MV-4-11 (cell line): ENCODE measurements at regions not wholly inside any gene's neighbourhood (a gene's known extent, or its start where the extent isn't known, plus 50 kb on each side); places are given as distances from the start of the nearest gene placed in this dataset.

ENCODE experiments used
- DNase-seq: peaks from one replicate; lab custom pipeline; 2025; lab: John Stamatoyannopoulos, UW

DNA sequence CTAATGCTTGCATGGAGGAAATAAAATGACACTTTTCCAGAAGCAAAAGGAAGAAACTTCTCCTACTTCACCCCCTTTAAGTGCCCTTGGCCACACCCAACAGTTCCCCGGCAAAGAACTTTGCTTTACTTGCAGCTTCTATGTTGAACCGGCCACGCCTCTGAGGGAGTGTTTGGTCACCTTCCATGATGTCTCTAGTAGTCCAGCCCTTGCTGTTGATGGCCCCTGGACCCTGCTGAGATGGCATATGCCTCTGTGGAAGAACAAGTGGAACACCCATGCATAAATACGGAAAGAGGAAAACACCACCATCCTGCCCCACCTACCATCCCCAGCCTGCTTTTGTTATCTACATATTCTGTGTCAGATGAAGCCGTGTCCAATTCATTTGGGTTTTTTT, 218.3 kb upstream of the POU3F3 start:
- no peak for DNase-seq

DNA sequence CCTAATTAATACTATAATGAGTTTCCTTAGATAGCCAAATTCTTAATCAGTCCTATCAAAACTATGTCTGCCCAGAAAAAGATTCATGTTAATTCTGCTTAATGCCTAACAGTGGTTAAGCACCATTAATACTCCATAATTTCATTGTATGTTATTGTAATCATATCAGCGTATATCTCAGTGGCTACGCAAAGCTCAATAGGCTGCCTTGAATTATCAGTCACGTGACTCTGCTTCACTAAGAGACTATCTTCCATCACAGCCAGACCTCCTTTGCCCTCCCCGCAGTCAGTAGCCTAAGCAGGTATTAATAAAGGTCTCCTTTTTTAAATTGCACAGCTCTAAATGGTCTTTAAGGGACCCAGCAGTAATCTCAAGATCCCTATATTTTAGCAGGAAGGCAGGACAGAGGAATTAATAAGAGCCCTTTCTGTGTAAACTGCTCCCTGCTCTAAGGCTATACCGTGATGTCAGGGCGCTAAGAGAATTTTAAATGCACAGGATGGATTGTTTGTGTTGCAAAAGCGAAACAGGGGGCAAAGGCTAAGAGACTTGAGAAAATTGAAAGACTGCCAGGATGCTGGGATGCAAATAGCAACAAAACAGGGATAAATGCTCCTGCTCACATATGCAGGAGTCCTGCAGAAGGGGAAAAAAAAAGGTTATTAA, 215.6 kb upstream of the POU3F3 start:
- DNase-seq: no peak

DNA sequence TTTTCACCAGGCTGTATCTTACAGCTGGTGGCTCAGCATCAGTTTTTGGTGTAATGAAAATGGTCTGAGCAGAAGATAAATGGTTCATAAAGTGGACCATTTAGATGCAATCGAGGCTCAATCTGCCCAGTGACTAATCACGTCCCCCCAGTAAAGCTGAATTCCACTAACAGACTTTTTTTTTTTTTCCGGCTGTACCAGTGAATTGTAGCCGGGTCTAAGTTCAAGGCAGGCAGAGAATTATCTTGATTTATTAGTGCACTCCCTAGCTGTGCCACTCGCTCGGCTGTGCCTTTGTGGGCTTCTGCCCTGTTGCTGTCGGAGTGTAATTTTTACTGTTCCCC, 215.1 kb upstream of the POU3F3 start:
- DNase-seq: no peak

DNA sequence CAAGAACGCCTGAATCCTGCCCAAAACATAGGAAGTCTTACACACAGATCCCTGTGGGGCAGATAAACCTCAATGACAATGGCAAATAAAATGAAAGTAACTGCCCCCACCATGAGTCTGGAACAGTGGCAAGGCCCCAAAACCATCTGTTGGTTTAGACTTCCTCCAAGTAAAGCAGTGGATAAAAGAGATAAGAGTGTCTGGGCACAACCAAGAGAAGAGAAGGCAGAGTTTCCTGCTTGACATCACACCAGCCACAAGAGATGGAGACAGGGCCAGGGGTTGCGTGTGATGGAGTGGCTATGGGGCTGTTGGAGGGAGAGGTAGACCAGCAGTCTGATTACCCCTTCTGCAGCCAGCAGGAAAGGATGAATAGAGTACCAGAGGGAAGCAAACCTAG, 212.1 kb upstream of the POU3F3 start:
- DNase-seq: no peak

DNA sequence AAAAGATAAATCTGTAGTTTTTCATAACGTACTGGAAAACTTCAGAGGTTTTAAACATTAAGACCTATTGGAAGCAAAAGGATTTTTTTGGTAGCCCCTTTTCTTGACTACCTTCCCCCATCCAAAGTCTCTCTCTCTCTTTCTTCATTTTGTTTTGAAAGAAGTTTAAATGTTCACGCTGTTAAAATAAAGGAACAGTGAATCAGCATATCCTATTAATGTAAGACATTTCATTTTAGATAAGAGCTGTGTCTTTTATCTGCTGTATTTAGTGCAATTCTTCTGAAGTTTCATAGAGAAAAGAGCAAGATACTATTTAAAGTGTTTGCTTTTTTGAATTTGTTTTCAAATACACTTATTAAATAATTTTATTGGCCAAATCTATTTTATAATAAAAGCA, 205.5 kb upstream of the POU3F3 start:
- DNase-seq: no peak

DNA sequence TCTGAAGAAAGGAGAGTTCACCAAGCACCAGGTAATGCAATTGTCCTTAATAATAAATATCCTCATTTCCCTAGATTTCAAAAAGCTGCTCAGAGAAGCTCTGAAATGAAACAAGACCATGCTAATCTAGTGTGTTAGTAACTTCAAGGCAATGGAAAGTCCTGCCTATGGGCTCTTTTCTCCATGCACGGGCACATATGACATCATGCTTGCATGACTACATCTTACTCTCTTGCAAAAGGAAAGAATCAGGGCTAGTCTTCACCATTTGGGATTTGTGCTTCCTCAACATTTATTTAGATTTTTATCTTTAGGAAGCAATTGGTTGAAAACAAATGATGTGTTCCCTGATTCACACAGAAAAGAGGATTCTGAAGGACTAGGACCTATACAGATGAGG, 204.0 kb upstream of the POU3F3 start:
- DNase-seq: no peak

DNA sequence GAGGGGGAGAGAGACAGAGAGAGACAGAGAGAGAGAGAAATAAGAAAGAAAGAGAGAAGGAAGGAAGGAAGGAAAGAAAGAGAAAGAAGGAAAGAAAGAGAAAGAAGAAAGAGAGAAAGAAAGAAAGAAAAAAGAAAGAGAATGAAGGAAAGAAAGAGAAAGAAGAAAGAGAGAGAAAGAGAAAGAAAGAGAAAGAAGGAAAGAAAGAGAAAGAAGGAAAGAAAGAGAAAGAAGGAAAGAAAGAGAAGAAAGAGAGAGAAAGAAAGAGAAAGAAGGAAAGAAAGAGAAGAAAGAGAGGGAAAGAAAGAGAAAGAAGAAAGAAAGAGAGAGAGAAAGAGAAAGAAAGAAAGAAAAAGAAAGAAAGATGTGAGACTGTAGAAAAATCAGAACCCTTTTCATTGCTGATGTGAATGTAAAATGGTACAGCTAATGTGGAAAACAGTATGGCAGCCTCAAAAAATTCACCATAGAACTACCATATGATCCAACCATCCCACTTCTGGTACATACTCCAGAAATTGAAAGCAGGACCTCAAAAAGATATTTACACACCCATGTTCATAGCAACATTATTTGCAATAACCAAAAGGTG, 203.4 kb upstream of the POU3F3 start:
- no peak for DNase-seq

DNA sequence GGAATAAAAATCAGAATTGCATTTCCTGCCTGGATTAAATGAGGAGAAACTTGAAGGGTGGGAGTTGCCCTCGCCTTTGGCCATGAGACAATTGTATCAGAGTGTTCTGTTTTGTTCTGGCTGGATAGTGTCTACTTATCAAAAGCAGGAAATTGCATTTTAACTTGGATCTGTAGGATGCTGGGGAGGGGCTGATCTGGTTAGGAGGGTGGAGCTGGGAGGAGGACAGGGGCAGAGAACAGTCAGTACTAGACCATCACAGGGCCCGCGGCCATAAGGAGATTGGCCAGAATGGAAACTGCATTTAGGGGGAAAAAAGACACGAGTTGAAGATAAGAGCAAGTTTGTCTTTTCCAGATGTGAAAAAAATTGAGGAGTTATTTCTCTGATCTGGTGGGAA, 199.1 kb upstream of the POU3F3 start:
- DNase-seq: no peak

DNA sequence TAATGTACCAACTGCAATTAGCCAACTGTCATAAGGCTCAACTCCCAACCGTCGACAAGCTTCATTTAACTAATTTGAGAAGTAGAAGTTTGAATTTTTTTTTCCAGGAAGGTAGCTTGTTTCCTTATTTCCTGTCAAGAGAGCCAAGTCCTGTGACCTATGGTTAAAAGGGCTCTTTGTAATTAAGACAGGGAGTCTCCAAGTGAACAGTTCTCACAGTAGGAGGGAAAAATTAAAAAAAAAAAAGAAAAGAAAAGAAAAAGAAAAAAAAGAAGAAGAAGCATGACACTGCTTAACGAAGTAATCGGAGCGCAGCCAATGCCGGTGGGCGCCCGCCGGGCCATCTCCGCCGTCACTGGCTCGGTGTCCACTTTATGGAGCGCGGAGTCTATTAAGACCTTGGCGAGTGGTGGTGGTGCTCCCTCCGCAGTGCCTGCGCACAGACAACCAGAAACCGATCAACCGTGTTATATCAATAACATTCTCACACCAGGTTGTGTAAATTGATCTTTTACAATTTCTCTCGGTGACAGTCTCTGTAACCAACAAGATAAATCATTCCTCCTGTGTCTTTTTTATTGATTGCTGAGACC, 197.2 kb upstream of the POU3F3 start:
- no peak for DNase-seq

DNA sequence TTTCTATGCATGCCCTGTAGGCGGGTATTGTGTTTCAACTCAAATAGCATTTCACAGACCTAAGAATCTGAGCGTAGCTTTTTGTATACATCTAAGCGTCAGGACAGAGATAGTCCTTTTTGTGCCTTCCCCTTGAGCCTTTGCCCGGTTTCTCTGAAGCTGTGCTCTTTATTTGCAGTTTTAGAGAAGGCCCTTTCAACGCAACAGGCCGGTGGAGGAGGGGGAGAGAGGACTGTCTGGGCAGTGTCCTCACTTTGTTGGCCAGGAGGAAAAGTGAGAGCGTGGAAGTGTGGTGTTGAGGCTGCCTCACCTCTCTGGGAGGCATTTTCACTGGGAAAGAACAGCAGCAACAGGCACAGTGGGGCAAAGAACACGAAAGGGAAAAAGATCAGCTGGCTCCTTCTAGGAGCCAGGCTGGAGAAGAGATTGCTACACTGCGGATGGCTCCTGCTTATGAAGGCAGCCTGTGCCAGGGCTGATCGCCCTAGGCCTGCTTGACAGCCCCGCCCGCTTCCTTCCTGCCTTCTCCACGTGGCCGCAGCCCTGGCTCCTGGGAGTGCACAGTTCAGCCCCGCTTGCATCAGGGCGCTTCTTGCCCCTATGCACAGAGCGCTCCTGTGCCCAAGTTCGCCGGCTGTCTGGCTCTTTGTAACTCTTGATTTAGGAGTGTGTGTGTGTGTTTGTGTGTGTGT, 195.6 kb upstream of the POU3F3 start:
- peak; percentile 38 for DNase-seq

DNA sequence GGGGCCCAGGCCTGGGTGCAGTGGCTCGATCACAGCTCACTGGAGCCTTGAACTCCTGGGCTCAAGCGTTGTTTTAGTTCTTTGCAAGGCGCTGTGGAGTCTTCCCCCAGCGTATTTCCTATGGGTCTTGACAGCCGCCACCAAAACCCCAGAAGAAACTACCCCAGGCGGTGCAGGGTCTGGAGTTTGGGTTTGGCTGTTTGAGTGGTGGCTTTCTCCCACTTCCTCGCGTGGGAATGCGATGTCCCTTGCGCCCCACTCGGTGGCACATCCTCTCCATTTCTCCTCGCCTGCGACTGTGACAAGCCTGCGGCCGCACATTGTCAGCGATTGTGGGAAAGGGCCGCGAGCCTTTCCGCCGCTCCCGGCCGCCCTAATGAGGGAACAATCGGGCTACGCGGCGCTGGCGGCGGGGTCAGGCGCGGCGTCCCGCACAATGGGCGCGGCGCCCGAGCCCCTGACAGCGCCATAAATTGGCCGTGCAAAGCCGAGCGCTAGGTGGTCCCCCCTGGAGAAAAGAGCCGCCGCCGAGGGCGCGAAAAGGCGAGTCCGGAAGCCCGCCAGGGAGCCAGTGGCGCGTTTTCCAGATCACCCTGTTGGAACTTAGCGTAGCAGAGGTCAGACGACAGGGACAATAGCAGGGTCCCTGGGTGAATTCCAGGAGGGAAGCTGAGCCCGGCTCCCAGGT, 194.9 kb upstream of the POU3F3 start:
- no peak for DNase-seq

DNA sequence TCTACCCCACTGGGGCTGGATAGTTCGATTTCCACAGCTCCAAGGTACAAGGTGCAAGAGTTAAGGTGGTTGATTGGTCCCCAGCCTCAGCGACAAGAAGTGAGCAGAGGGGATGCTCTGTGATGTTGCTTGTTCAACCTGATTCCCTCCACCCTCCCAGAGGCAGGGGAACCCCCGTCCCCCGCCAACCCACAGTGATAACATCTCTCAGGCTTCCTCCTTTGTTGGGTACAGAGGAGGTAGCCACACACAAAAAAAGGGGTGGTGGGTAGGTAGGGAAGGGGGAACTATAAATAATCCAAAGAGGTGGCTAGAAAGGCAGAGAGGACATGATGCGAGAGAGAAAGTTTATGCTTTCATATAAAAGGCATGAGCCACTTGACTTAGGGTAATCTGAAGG, 192.9 kb upstream of the POU3F3 start:
- no peak for DNase-seq

DNA sequence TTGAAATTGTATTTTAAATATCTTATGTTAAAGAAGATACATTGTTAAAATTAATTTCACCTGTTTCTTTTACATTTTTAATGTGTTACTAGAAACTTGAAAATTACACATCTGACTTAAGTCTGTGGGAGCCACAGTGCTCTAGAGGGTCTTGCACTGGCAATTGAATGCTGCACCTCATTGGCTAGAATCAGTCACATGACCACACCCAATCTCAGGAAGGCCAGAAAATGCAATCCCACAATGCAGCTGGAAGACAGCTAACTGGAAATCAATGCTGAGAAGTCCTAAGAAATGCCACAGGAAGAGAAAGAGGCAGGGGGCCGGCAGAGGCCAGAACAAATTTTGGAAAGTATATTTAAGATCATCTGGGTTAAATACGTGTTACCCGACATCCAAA, 189.2 kb upstream of the POU3F3 start:
- DNase-seq: no peak

DNA sequence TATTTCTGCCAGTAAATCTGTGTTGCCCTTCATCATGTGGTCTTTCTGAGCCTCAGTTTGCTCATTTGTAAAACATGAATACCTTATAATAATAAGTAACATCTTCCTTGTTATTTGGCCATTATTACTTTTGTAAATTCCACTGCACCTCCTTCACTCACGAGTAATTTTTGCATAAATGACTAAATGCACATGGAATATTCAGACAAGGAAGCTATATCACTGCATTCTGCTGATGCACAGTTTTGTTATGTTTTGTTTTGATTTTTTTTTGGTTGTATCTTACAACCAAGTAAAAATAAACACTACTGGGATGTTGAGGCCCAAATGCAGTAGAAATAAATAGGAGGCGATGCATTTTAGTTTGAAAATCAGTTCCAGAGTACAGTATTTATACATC, 185.3 kb upstream of the POU3F3 start:
- no peak for DNase-seq

DNA sequence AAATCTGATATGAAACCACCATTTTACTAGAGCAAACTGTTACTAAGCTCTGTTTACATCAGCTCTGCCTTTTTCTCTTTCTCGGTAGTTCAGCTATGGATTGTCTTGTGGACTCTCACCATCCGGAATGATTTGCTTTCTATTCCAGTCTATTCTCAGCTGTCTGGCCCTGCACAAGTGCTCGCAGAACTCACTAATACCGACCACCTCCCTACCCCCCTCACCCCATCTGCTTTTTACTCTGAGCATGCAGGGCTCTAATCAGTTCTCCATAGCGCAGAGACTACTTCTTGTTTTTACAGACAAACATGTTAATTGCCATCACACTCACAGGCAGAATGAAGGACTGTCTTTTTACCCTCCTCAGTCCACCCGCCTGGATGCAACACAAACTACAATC, 180.7 kb upstream of the POU3F3 start:
- no peak for DNase-seq

DNA sequence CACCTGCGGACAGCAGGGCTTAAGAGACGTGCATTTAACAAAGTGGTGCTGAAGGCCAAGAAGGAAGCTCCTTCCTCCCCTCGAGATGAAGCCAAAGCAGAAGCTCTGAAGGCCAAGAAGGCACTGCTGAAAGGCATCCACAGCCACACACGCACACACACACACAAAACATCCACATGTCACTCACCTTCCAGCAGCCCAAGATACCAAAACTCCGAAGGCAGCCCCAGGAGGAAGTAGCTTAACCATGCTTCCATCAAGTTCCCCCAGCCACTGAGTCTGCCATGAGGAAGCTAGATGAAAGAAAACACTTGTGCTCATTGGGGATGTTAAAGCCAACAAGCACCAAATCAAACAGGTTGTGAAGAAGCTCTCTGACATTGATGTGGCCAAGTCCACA, 175.7 kb upstream of the POU3F3 start:
- DNase-seq: no peak

DNA sequence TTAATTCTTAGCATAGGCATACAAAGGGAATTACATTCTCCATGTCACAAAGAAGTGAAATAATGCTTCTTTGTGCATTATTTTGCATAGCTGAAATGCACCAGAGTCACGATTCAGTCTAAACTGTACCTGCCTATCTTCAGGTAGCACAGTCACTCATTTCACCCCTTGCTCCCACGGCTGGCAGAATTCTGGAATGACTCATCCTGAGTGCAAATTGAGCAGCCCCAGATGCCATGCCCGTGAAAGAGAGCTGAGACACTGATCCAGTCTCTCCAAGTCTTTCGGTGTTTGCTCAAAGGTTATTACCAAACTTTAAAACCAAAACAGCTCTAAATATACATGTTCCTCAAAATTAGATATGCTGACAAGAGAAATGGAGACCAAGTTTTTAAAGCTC, 168.3 kb upstream of the POU3F3 start:
- DNase-seq: no peak

DNA sequence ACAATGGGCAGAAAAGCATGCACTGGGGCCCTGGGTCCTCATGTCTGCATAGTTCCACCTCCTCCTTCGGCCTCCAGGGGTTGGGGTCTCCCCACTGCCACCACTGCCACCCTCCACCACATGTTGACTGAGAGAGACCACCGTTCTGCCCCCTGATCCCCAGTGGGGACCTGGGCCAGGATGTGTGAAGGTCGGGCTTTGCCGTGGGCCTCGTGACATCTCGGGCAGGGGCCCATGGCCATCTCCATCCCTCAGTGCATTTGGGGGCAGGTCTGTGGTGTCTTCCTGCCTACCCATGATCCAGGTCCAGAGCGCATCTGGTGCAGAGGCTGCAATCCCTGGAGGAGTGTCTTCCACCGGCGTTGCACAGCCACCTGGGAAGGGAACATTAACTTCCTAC, 166.8 kb upstream of the POU3F3 start:
- no peak for DNase-seq

DNA sequence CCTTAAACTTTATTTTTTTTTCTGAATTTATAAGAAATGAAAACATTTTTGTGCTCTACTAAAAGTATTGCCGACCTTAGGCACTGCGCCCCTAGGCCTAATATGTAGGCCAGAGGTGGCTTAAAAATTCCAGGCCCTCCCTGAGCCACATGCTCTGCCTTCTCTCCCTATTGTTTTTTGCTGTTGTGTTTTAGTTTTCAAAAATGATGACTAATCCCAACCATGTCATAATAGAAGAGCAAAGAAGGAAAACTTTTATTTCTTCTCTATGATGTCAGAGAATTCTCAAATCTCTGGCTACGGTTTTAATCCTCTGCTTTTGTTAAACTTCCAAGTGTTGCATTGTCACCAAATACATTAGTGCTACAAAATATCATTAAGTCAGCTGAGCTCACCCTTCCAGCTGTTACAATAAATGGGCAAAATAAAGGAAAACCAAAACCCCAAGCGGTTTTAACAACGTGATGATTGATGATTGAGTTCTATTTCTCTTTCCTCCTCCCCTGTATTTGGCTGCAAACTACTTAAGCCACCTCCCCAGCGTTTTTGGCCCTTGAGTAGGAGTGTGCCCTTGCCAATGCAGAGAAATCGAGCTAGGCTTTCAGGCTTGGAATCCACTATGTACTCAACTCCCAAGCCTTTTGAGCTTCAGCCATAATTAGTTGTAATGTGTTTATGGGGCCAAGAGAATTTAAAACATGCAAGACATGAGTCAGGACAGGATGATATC, 163.5 kb upstream of the POU3F3 start:
- DNase-seq: no peak

DNA sequence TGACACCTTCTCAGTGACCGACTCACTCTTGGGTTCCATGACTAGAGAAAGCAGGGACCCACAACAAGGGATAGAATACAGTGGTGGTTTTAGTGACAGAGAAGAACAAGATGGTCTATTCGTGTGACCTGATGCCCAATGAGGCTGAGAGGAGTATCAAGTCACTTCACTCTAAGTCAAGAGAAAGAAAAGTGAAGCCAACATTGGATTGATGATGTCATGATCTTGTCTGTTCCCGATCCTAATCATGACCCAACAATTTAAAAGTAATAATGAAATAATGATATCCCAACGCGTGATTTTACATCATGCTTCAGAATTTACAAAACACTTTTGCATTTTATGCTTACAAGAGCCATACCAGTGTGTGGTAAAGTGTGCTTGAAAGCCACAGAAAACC, 155.6 kb upstream of the POU3F3 start:
- DNase-seq: no peak

DNA sequence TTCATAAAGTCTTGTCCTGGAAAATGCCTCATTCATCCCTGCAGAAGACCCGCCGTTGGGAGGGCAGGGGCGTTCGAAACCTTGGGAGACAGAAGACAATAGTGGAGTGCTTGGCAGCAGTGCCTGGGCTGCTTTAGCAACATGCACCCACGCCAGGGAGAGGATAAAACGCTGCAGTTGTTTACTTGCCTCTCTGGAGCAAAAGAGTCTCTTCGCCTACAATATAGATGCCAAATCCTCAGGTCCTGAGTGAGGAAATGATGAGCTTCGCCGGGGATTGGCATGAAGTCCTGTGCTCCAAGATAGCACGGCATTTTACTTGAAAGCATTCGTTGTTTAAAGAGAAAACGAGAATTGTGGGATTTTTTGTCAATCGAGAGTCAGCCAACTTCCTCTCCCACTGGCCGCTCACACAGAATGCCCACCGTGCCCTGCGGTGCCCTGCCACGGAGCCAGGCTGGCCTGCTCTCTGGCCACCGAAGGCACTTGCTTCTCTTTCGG, 152.5 kb upstream of the POU3F3 start:
- no peak for DNase-seq
